Activated B cell treated with CpG ODN at 0.5 μM for 24 hours (primary cell): ENCODE measurements at regions not wholly inside any gene's neighbourhood (a gene's known extent, or its start where the extent isn't known, plus 50 kb on each side); places are given as distances from the start of the nearest gene placed in this dataset.
"Not testable (repeated sequence)": the region's sequence is repeated elsewhere in the genome, so short reads cannot be mapped to it uniquely, and the experiment has no call there.

Experiments
- ATAC-seq: fragments of 200-7000 bp; cut with Tn5 transposase; one replicate; pipeline ENCODE4 v1.10.0; 2021; ENCODE audit warnings: low read depth, mild to moderate bottlenecking, moderate library complexity
- CTCF ChIA-PET: fragments of 350-600 bp; sonication (Branson Sonifier 250); formaldehyde crosslinking; loops from one replicate; lab custom pipeline; 2021; ENCODE audit warnings: antibody characterized with exemption; lab: Charles Lee
- POLR2A ChIA-PET: fragments of 350-600 bp; sonication (Branson Sonifier 250); formaldehyde crosslinking; loops from one replicate; lab custom pipeline; 2021; ENCODE audit warnings: antibody characterized with exemption; lab: Charles Lee
- DNase-seq: peaks from one replicate; pipeline ENCODE4 v3.0.0; 2022
- H3K27ac Mint-ChIP-seq: one replicate; pipeline ENCODE4 v1.8.0; 2020; ENCODE audit warnings: mixed read lengths
- H3K27me3 Mint-ChIP-seq: one replicate; pipeline ENCODE4 v1.8.0; 2021; ENCODE audit warnings: mixed read lengths
- H3K36me3 Mint-ChIP-seq: one replicate; pipeline ENCODE4 v1.8.0; 2021; ENCODE audit warnings: low read depth, mixed read lengths
- H3K4me1 Mint-ChIP-seq: one replicate; pipeline ENCODE4 v1.8.0; 2021; ENCODE audit warnings: mixed read lengths
- H3K4me3 Mint-ChIP-seq: one replicate; pipeline ENCODE4 v1.8.0; 2020; ENCODE audit warnings: mild to moderate bottlenecking, mixed read lengths
- H3K9me3 Mint-ChIP-seq: one replicate; pipeline ENCODE4 v1.8.0; 2020; ENCODE audit warnings: mixed read lengths
- CTCF ChIP-seq: fragments of 200-600 bp; IDR thresholded peaks from one replicate; pipeline ENCODE4 v1.8.0; 2022; ENCODE audit warnings: antibody characterized with exemption, mild to moderate bottlenecking
- intact Hi-C: fragments of 100-400 bp; cut with micrococcal nuclease; formaldehyde crosslinking; loops from one replicate; pipeline ENCODE4 v1.15.1; 2024

DNA sequence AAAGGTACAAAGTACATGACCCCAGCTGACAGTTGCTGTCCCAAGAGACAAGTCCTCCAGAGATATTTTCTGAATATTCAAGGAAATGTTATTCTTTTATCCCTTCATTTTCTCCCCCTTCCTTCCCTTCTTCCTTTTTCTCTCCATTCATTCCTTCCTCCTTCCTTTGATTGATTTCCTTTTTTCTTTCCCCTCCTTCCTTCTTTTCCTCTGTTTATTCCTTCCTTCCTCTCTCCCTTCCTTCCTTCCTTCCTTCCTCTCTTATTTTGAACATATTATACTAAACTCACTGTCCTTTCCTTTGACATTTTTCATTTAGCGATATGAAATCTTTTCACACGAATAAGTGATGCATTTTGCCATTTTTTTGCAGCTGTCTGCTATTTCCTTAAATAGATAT lies 73.2 kb upstream of the HDDC2 start:
- CTCF ChIA-PET = no interaction called here

DNA sequence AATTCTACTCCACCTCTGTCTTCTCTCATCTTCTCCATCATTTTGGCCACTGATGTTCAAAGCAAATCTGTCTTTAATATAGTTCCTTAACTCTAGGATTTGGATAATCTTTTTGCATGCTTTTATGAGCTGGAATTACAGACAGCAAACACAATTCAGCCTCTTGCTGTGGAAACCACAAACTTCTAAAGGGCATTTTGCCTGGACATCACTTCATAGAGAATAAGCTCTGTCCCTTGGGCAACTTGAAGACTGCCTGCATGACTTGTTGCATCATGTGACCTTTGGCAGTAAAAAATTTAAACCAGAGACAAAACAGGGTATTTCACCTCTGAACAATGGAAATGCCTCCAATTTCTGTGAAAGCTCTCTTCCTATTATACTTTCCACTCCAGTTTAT lies 74.1 kb upstream of the HDDC2 start:
- H3K4me3 Mint-ChIP-seq = no peak overlapping the region

More for the DNA sequence above, 73.2 kb upstream of the HDDC2 start:
- Mint-ChIP-seq H3K27me3 (peaks cover 16% of the 10 kb centered on the region), H3K9me3 (no peaks in the 10 kb centered on the region), H3K27ac (no peak overlapping the region), H3K36me3 (no peaks in the 10 kb centered on the region), H3K4me3 (no peak overlapping the region), H3K4me1 (no peaks in the 10 kb centered on the region)
- POLR2A ChIA-PET = no interaction called here
- no peak for DNase-seq
- no peak for ATAC-seq
- intact Hi-C loops = no loop called here
- no peak for TF ChIP-seq CTCF

DNA sequence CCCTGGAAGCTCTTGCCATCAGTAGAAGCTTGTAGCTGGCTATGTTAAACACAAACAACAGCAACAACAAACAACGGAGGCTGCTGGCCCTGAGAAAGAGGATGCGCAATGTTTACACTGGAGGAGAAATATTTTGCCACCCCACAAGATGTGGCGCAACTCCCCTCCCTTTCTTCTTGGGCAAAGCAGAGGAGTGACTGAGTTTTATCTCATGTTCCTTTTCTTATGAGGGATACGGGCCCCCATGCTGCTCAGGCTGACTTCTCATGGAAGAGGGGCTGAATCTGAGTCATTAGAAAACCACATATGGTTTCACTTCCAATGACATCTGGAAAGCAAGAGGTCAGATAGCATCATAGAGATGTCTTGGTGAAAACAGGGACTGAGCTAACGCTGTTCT lies 75.9 kb upstream of the HDDC2 start:
- intact Hi-C loops = no loop called here
- Mint-ChIP-seq H3K9me3 (no peaks in the 10 kb centered on the region), H3K4me1 (no peaks in the 10 kb centered on the region), H3K4me3 (no peak overlapping the region), H3K27ac (no peak overlapping the region), H3K27me3 (peaks cover 18% of the 10 kb centered on the region), H3K36me3 (no peaks in the 10 kb centered on the region)
- ChIA-PET POLR2A (no interaction called here), CTCF (no interaction called here)
- no peak for DNase-seq
- no peak for TF ChIP-seq CTCF
- no peak for ATAC-seq

More for the DNA sequence above, 74.1 kb upstream of the HDDC2 start:
- no peak for TF ChIP-seq CTCF
- intact Hi-C loops = no loop called here
- CTCF ChIA-PET = no interaction called here
- H3K27ac Mint-ChIP-seq = no peak overlapping the region
- ATAC-seq (no peak), DNase-seq (no peak)
- H3K9me3 Mint-ChIP-seq = no peaks in the 10 kb centered on the region
- POLR2A ChIA-PET = no interaction called here
- no peaks in the 10 kb centered on the region for H3K4me1 Mint-ChIP-seq
- peaks cover 18% of the 10 kb centered on the region for H3K27me3 Mint-ChIP-seq
- H3K36me3 Mint-ChIP-seq = no peaks in the 10 kb centered on the region

GRCh38 chr6:125379174-125379573 lies 77.4 kb upstream of the HDDC2 start:
- no peak for DNase-seq
- peaks cover 18% of the 10 kb centered on the region for H3K27me3 Mint-ChIP-seq
- H3K9me3 Mint-ChIP-seq = no peaks in the 10 kb centered on the region
- no peak overlapping the region for H3K4me3 Mint-ChIP-seq
- no peaks in the 10 kb centered on the region for H3K4me1 Mint-ChIP-seq
- no peaks in the 10 kb centered on the region for H3K36me3 Mint-ChIP-seq
- no peak overlapping the region for H3K27ac Mint-ChIP-seq
- POLR2A ChIA-PET = no interaction called here
- intact Hi-C loops = no loop called here
- no peak for TF ChIP-seq CTCF
- ATAC-seq = no peak
- CTCF ChIA-PET = no interaction called here

- Mint-ChIP-seq H3K9me3 (no peaks in the 10 kb centered on the region), H3K27ac (no peak overlapping the region), H3K4me3 (no peak overlapping the region), H3K36me3 (no peaks in the 10 kb centered on the region), H3K27me3 (peaks cover 16% of the 10 kb centered on the region), H3K4me1 (no peaks in the 10 kb centered on the region)
- ChIA-PET CTCF (no interaction called here), POLR2A (no interaction called here)
- no peak for ATAC-seq
- intact Hi-C loops = no loop called here
- TF ChIP-seq CTCF = no peak
- no peak for DNase-seq
Measured at GRCh38 chr6:125380474-125380873, 78.7 kb upstream of the HDDC2 start.

GRCh38 chr6:125386337-125386736 lies 84.6 kb upstream of the HDDC2 start:
- H3K27me3 Mint-ChIP-seq, H3K9me3 Mint-ChIP-seq, CTCF ChIA-PET, DNase-seq, H3K4me1 Mint-ChIP-seq, H3K4me3 Mint-ChIP-seq, intact Hi-C loops, H3K27ac Mint-ChIP-seq, POLR2A ChIA-PET, H3K36me3 Mint-ChIP-seq, ATAC-seq: not testable (repeated sequence)
